ENCODE measurements at regions not wholly inside any gene's neighbourhood (a gene's known extent, or its start where the extent isn't known, plus 50 kb on each side); places are given as distances from the start of the nearest gene placed in this dataset.
"Not testable (repeated sequence)": the region's sequence is repeated elsewhere in the genome, so short reads cannot be mapped to it uniquely, and the experiment has no call there.

DNA sequence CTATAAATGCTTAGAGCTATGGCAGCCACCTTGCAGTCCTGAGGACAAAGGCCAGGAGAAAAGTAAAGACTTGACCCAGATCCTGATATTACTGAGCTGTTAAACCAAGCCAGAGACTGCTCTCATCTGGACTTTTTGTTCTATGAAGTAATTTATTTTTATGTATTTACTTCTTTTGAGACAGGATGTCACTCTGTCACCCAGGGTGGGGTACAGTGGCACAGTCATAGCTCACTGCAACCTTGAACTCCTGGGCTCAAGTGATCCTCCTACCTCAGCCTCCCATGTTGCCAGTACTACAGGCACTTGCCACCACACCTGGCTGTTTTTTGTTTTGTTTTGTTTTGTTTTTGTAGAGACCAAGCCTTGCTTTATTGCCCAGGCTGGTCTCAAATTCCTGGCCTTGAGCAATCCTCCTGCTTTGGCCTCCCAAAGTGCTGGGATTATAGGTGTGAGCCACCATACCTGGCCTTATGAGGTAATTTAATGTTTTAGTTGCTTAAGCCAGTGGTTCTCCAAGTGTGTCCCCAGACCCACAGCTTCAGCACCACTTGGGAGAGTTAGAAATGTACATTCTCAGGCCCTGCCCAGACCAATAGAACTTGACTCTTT lies 112.1 kb downstream of the COPRS start:
- no peak for DNase-seq

- DNase-seq, result no peak
Measured at GRCh38 chr17:31745964-31746600, 113.0 kb downstream of the COPRS start.

GRCh38 chr17:31744511-31744951 lies 114.5 kb downstream of the COPRS start:
- DNase-seq, result no peak

DNA sequence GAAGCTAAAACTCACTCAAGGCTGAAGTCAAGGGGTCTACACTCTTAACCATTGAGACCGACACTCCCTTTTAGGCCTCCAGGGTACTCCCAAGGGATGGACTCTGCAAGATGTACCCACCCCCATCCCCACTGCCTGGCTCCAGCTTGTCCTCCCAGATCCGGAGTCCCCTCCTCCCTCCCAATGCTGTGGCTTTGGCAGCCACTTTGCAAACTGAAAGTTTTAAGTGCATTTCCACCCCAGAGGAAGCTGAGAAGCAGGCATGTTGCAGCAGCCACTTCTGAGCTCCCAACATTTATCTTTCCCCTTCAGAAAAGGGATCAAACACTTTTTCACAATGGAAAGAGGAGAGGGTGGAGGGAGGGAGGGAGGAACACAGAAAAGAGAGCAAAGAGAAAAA lies 115.2 kb downstream of the COPRS start:
- DNase-seq, result no peak

DNA sequence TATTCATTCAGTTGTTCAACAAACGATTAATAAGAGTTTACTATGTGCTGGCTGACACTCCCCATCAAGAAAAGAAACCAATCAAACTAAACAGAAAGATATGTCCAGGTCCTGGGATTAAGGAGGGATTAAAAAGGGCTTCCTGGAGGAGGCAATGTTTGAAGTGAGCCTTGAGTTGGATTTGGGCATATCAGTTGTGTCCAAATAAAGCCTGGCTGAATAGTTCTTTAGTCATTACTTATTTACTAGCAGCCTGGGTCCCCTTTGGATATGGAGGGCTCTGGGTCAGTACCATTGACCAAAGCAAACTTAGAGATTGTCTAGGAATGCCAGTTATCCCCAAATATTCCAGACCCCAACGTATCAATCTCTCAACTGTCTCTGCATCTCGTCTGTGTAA lies 117.7 kb downstream of the COPRS start:
- no peak for DNase-seq

DNA sequence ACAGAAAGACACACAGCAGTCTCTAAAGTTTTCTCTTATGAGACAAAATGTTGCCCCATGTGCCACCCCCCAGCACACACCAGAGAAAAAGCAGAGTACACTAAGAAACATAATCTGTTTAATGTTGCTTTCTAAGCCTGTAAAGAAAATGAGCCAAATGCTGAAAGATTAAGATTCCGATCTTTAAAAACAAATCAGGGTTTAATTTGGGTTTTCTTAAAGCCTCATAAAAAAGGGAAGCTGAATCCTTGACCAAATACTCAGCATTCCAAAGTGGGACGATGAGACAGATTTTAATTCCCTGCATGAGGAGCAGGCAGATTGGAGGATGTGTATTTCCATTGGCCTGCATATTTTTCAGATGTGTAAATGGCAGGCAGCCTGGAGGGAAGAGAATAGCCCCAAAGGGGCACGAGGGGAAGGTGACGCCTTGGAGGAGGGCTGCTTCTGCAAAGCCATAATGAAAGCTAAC lies 118.4 kb downstream of the COPRS start:
- no peak for DNase-seq

DNA sequence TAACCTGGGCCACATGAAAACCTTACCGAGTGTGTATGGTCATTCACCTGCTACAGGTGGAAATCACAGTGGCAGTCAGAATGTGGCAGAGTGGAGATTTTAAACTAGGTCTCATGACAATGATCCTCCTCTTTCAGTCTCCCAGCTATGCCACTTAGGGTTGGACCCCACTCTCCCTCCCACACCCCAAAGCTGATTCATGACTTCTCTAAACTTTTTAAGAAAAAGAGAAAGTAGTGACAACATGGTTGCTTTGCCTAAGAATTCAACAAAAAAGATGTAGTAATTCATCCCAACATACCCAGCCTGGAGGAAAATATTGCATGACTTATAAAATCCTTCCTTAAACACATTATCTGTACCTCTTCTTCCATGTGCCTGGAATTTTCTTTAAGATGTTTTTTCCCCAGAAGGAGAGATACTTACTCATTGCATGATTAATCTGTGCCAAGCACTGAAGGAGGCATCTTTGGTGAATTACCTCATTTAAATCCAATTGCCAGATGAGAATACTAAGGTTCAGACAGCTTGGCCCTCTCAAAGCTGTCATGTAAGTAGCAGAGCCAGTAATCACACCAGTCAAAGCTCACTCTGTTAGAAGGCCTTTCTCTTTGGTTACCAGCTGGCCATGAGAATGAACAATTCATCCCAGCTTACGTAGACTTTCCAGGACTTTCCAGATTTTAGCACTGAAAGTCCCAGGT lies 119.9 kb downstream of the COPRS start:
- DNase-seq, result no peak

DNA sequence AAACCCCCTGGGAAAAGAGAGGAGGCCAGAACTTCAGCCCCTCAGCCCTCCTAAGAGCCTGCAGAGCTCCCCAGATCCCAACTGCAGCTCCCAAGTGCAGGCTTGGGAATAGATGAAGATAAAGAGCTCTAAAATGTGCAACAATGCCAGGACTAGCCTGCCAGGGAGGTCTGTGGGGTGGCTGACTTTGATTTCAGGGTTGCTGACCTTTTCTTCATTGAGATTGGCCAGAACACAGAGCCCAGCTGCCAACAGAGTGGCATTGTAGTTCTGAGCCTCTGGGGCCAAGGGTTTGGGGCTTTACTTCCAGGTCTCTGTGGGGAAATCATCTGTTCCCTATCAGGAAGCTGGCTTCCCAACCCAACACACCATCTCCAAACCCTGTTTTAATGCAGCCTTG lies 120.6 kb downstream of the COPRS start:
- no peak for DNase-seq

DNA sequence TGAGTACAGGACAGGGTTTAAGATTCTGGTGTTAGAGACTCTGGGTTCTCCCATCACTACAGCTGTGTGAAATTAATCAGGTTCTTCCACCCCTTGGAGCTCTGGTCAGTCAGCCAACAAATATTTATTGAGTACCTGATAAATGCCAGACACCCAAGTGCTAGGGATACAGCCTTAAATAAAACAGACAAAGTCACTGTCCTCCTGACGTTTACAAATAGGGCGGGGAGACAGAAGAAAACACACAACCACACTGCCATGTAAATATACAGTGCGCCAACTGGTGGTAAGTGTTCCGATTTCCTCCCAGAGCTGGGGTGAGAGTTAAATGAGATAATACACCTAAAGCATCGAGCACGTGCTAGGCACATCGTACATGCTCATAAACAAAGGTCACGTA lies 121.0 kb downstream of the COPRS start:
- DNase-seq, result no peak

GRCh38 chr17:31736855-31737625 lies 122.0 kb downstream of the COPRS start:
- DNase-seq, result no peak

- DNase-seq, result no peak
Measured at GRCh38 chr17:31733326-31733725, 125.7 kb downstream of the COPRS start.

DNA sequence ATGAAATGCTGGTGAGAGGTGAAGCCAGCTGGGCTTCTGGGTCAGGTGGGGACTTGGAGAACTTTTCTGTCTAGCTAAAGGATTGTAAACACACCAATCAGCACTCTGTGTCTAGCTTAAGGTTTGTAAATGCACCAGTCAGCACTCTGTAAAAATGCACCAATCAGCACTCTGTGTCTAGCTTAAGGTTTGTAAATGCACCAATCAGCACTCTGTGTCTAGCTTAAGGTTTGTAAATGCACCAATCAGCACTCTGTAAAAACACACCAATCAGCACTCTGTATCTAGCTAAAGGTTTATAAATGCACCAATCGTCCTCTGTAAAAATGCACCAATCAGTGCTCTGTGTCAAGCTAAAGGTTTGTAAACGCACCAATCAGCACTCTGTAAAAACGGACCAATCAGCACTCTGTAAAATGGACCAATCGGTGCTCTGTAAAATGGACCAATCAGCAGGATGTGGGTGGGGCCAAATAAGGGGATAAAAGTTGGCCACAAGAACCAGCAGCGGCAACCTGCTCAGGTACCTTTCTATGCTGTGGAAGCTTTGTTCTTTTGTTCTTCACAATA lies 127.4 kb downstream of the COPRS start:
- DNase-seq, result not testable (repeated sequence)

DNA sequence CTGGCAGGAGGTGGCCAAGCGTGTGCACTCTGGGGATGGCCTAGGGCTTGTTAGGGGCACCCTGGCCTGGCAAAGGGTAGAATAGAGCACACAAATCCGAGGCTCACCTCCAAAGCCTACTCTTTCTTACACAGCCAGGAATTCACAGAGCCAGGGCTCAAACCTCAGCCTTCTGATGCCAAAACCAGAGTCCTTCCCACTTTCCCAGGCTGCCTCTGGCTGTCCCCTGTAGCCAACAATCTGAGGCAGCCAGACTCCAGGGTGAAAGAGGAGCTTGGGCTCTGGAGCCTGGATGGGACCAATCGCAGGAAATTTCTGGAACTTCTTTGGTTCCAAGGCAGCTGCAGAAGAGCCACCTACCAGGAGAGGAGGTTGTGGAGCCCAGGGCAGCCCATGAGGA lies 127.9 kb downstream of the COPRS start:
- DNase-seq, result no peak

DNA sequence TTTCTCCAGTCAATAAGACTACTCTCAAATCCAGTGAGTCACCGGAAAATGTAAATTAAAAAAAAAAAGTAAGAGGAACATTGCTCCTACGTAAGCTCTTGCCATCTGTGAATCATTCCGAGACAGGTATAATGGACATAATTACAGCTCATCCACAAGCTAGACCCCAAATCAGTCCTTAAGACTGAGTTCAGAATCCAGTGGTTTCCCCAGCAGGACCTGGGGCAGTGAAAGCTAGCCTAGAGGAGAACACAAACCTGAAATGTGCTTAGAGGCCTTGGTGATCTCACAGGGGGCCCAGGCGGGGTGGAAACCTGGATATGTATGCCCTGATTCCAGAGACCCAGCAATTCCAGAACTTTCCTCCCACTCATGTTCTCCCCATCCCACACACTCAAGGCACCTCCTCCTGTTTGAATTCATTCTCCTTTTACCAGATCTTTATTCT lies 132.0 kb downstream of the COPRS start:
- DNase-seq, result no peak

GRCh38 chr17:31724619-31725018 lies 134.4 kb downstream of the COPRS start:
- DNase-seq, result no peak

GRCh38 chr17:31724026-31724425 lies 135.0 kb downstream of the COPRS start:
- no peak for DNase-seq

DNA sequence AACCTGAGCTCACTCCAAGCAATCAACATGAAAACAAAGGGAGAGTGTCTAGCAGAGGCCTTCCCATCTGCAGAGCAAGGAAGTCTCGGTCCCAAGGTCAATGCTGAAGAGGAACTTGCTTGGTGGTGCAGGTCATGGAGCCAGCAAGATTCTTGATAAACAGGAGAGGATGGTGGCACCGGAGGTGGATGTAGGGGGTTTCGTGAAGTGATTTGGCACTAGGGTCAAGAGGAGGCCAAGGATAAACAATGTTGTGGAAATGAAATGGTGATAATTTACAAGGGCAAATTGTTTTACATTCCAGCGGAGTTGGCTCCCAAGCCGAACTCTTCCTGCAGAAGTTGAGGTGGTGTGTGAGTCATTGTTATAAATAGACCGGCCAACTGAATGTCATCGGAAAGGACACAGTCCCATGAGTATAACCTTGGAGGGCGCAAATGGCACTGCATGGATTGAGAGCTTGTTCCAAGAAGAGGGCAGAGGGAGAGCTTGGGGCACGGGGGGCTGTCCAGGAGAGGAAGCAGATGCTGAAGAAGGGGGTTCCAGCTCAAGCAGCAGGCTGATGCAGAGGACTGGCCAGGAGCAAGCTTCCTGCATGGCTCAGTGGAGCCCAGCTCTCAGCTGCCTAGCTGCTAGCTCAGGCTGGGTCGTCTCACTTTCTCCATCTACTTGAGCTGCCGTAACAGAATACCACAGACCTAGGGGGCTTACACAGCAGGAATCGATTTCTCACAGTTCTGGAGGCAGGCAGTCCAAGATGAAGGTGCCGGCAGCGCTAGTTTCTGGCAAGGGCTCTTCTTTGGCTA lies 136.6 kb downstream of the COPRS start:
- no peak for DNase-seq

- DNase-seq, result no peak
Measured at GRCh38 chr17:31721291-31722025, 137.6 kb downstream of the COPRS start.

GRCh38 chr17:31717251-31717650 lies 141.8 kb downstream of the COPRS start:
- not testable (repeated sequence) for DNase-seq

DNA sequence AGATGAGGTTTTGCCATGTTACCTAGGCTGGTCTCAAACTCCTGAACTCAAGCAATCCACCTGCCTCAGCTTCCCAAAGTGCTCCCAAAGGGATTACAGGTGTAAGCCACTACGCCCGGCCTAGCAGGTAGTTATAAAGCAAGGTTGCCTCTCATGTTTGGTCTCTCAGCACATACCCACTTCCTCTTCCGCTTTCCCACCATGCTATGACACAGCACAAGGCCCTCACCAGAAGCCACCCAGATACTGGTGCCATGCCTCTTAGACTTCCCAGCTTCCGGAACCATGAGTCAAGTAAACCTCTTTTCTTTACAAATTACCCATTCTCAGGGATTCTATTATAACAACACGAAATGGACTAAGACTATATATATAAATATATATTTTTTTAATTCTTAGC lies 143.6 kb downstream of the COPRS start:
- DNase-seq, result no peak

- no peak for DNase-seq
Measured at GRCh38 chr17:31704483-31704882, 154.6 kb downstream of the COPRS start.
